NB4 (cell line): ENCODE measurements at regions not wholly inside any gene's neighbourhood (a gene's known extent, or its start where the extent isn't known, plus 50 kb on each side); places are given as distances from the start of the nearest gene placed in this dataset.

Experiments used
- POLR2A ChIP-seq: IDR thresholded peaks from 2 replicates; pipeline ENCODE4 v1.6.1; 2011; ENCODE audit warnings: mild to moderate bottlenecking; ENCODE audit not compliant: insufficient read length; ENCODE audit errors: extremely low read depth
- TF ChIP-seq, protein P1 (sequence below): IDR thresholded peaks from one replicate; pipeline ENCODE4 v1.5.1; 2012; ENCODE audit warnings: low read depth, low read length
- TF ChIP-seq, protein P2 (sequence below): IDR thresholded peaks from 2 replicates; pipeline ENCODE4 v1.6.1; 2011; ENCODE audit warnings: low read depth, low read length

- TF ChIP-seq, protein P1, sequence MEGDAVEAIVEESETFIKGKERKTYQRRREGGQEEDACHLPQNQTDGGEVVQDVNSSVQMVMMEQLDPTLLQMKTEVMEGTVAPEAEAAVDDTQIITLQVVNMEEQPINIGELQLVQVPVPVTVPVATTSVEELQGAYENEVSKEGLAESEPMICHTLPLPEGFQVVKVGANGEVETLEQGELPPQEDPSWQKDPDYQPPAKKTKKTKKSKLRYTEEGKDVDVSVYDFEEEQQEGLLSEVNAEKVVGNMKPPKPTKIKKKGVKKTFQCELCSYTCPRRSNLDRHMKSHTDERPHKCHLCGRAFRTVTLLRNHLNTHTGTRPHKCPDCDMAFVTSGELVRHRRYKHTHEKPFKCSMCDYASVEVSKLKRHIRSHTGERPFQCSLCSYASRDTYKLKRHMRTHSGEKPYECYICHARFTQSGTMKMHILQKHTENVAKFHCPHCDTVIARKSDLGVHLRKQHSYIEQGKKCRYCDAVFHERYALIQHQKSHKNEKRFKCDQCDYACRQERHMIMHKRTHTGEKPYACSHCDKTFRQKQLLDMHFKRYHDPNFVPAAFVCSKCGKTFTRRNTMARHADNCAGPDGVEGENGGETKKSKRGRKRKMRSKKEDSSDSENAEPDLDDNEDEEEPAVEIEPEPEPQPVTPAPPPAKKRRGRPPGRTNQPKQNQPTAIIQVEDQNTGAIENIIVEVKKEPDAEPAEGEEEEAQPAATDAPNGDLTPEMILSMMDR = no peak
- TF ChIP-seq POLR2A = no peak
- TF ChIP-seq, protein P2, sequence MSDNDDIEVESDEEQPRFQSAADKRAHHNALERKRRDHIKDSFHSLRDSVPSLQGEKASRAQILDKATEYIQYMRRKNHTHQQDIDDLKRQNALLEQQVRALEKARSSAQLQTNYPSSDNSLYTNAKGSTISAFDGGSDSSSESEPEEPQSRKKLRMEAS = no peak
Measured at GRCh38 chr7:108839076-108839475, 269.4 kb downstream of the DNAJB9 start.
